ENCODE measurements at regions not wholly inside any gene's neighbourhood (a gene's known extent, or its start where the extent isn't known, plus 50 kb on each side); places are given as distances from the start of the nearest gene placed in this dataset.

DNA sequence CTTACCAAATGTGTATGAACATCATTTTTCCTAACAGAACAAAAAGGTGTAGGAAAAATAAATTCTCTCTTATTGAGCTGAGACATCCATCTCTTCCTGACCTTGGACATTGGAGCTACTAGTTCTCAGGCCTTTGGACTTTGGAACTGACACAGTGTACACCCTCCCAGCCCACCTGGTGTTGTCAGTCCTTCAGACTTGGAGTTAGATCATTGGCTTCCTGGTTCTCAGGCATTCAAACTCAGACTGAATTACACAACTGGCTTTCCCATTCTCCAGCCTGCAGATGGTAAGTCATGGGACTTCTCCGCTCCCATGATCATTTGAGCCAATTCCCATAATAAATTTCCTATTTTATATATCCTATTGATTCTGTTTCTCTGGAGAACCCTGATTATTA, 84.8 kb upstream of the EDNRA start:
- DNase-seq (ENCODE audit: low spot score) = no peak
- TF ChIP-seq, protein P1, sequence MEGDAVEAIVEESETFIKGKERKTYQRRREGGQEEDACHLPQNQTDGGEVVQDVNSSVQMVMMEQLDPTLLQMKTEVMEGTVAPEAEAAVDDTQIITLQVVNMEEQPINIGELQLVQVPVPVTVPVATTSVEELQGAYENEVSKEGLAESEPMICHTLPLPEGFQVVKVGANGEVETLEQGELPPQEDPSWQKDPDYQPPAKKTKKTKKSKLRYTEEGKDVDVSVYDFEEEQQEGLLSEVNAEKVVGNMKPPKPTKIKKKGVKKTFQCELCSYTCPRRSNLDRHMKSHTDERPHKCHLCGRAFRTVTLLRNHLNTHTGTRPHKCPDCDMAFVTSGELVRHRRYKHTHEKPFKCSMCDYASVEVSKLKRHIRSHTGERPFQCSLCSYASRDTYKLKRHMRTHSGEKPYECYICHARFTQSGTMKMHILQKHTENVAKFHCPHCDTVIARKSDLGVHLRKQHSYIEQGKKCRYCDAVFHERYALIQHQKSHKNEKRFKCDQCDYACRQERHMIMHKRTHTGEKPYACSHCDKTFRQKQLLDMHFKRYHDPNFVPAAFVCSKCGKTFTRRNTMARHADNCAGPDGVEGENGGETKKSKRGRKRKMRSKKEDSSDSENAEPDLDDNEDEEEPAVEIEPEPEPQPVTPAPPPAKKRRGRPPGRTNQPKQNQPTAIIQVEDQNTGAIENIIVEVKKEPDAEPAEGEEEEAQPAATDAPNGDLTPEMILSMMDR (IDR thresholded peaks at IDR 0.05) = no peak
- TF ChIP-seq POLR2A (IDR thresholded peaks at IDR 0.05) = no peak
- no peak for TF ChIP-seq POLR2AphosphoS5 (IDR thresholded peaks at IDR 0.05)
- H3K36me3 ChIP-seq = no peaks in the 10 kb centered on the region
- H3K9me3 ChIP-seq = no peaks in the 10 kb centered on the region
- no peak overlapping the region for H3K4me3 ChIP-seq
- no peak overlapping the region for H3K27ac ChIP-seq
- WGBS = 0% methylated on average over 1 of the region's 1 CpG
- H3K4me1 ChIP-seq (replicated peaks) = no peaks in the 10 kb centered on the region
- H3K27me3 ChIP-seq (replicated peaks; ENCODE audit: insufficient read depth) = no peaks in the 10 kb centered on the region
- intact Hi-C loops (cut with DNase I) = no loop called here

DNA sequence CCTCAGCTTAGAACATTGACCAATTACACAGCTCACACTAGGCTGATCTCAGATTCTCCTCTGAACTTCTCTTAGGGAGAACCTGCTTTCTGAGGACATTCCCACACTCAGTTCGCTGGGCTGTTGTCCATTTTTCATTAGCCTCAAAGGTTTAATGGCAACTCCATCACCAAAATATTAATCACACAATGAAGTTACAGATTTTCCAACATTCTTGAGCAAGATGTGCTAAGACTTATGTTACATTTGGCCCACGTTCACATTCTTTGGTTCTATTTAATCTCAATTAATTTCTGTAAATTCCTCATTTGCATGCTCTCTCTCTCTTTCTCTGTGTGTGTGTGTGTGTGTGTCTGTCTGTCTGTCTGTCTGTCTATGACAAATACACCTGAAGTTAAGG, 82.3 kb upstream of the EDNRA start:
- no peak for TF ChIP-seq POLR2AphosphoS5 (IDR thresholded peaks at IDR 0.05)
- TF ChIP-seq POLR2A (IDR thresholded peaks at IDR 0.05) = no peak
- TF ChIP-seq, protein P1 (IDR thresholded peaks at IDR 0.05) = no peak
- Histone ChIP-seq H3K4me1 (replicated peaks) (no peaks in the 10 kb centered on the region), H3K36me3 (no peaks in the 10 kb centered on the region), H3K27ac (no peak overlapping the region), H3K9me3 (no peaks in the 10 kb centered on the region), H3K4me3 (no peak overlapping the region), H3K27me3 (replicated peaks; ENCODE audit: insufficient read depth) (no peaks in the 10 kb centered on the region)
- no peak for DNase-seq (ENCODE audit: low spot score)
- intact Hi-C loops (cut with DNase I) = no loop called here
- 75% methylated on average over 2 of the region's 2 CpGs for WGBS

DNA sequence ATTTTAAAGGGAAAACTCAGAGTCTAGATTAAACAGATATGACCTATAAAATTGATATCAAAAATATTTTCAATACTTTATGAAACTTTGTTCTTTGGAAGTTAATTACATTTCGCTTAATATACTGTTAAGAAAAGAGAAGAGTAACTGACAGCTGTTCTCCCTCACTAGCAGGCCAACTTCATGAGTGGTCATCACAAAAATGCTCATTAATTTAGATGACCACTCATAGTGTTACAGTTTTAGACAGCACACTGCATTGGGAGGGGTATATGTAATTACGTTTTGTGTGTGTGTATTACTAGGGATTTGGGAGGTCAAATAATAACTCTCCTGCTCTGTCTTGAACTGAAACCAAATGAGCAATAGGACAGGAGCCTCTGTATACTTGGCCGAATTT, 80.2 kb upstream of the EDNRA start:
- no peaks in the 10 kb centered on the region for H3K9me3 ChIP-seq
- no peaks in the 10 kb centered on the region for H3K4me1 ChIP-seq (replicated peaks)
- 93% methylated on average over 3 of the region's 3 CpGs for WGBS
- no peaks in the 10 kb centered on the region for H3K36me3 ChIP-seq
- no peak overlapping the region for H3K27ac ChIP-seq
- no peaks in the 10 kb centered on the region for H3K27me3 ChIP-seq (replicated peaks; ENCODE audit: insufficient read depth)
- intact Hi-C loops (cut with DNase I) = no loop called here
- H3K4me3 ChIP-seq = no peak overlapping the region
- no peak for DNase-seq (ENCODE audit: low spot score)
- TF ChIP-seq, protein P1 (IDR thresholded peaks at IDR 0.05) = no peak
- no peak for TF ChIP-seq POLR2A (IDR thresholded peaks at IDR 0.05)
- no peak for TF ChIP-seq POLR2AphosphoS5 (IDR thresholded peaks at IDR 0.05)

DNA sequence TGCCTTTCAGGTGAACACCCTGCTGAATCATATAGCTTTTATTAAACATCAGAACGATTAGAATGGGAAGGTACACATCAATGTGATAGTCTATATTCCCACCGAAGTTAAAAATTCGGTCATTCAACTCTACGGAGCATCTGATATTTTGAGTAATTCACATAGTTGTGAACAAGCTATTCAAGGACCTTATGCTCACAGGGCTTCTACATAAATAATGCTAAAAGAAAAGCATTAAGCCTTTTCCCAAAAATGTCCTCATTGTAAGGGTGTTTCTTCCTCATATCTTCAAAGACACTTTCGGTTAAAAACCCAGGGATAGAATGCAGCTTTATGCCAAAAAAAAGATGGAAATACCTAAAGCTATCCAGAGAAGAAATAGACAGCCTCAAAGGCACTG, 79.7 kb upstream of the EDNRA start:
- WGBS = 65% methylated on average over 5 of the region's 5 CpGs
- DNase-seq (ENCODE audit: low spot score) = no peak
- Histone ChIP-seq H3K9me3 (no peaks in the 10 kb centered on the region), H3K36me3 (no peaks in the 10 kb centered on the region), H3K4me1 (replicated peaks) (no peaks in the 10 kb centered on the region), H3K27ac (no peak overlapping the region), H3K27me3 (replicated peaks; ENCODE audit: insufficient read depth) (no peaks in the 10 kb centered on the region), H3K4me3 (no peak overlapping the region)
- TF ChIP-seq, protein P1 (IDR thresholded peaks at IDR 0.05) = no peak
- TF ChIP-seq POLR2AphosphoS5 (IDR thresholded peaks at IDR 0.05) (no peak), POLR2A (IDR thresholded peaks at IDR 0.05) (no peak)
- intact Hi-C loops (cut with DNase I) = no loop called here

DNA sequence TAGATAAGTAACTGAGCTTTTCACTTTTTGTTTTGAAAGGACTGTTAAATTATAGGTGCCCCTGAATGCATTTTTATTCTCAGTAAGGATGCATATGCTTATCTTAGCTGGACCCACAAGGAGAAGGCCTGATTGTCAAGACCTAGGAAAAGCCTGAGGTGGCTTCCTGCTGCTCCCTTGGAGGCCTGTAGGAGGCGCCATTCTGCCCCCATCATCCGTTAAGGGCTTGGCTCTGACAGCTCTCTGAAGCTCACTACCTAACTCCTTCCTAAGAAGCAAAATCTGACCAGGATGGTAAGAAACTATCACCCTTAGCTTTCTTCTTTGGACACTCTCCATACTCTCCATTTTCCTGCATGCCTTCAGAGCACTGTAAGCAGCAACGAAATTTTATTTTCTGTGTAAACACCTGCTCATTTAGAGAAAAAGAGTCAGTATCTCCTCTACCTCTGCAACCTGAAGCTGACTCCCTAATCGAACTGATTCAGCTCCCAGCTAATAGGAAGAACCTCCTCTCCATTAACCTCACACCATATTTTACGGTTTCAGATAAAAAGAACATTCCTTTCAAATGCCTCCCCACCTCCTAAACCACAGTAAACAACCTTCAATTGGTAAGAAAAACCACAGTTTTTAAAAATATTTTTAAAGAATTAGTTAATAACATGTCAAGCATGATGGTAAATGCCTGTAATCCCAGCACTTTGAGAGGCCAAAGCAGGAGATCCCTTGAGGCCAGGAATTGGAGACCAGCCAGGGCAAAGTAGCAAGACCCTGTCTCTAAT, 73.4 kb upstream of the EDNRA start:
- Histone ChIP-seq H3K4me3 (no peak overlapping the region), H3K9me3 (no peaks in the 10 kb centered on the region), H3K4me1 (replicated peaks) (no peaks in the 10 kb centered on the region), H3K27me3 (replicated peaks; ENCODE audit: insufficient read depth) (no peaks in the 10 kb centered on the region), H3K36me3 (no peaks in the 10 kb centered on the region), H3K27ac (no peak overlapping the region)
- DNase-seq (ENCODE audit: low spot score) = no peak
- 33% methylated on average over 5 of the region's 5 CpGs for WGBS
- TF ChIP-seq POLR2A (IDR thresholded peaks at IDR 0.05) (no peak), POLR2AphosphoS5 (IDR thresholded peaks at IDR 0.05) (no peak)
- TF ChIP-seq, protein P1 (IDR thresholded peaks at IDR 0.05) = no peak
- intact Hi-C loops (cut with DNase I) = no loop called here

Measured in prostate gland (tissue), 2 donors.